Right lobe of liver (tissue), 4 donors: ENCODE measurements at regions not wholly inside any gene's neighbourhood (a gene's known extent, or its start where the extent isn't known, plus 50 kb on each side); places are given as distances from the start of the nearest gene placed in this dataset.

Source experiments
- CTCF ChIP-seq, 4 donors: fragments of 200-600 bp in 3 of 4; fragments of 450-650 bp in 1 of 4; IDR thresholded peaks; one replicate each; pipeline versions ENCODE4 v1.5.1 to v1.8.0; 2016 to 2022; ENCODE audit warnings: antibody characterized with exemption in 4 of 4, mild to moderate bottlenecking in 2 of 4
- POLR2A ChIP-seq: fragments of 450-650 bp; IDR thresholded peaks from one replicate; pipeline ENCODE4 v1.6.1; 2017; ENCODE audit warnings: antibody characterized with exemption, mild to moderate bottlenecking
- donor health status: DM: no; HTN: no; CAD: no.
- donor health status: DM: no; HTN: no; CAD: no.
- donor health status: DM: no; HTN: yes; CAD: no.

GRCh38 chr2:216312441-216312840 is 59.8 kb downstream of the MARCHF4 start:
- TF ChIP-seq POLR2A (no peak), CTCF (IDR thresholded peaks at IDR 0.05) (no peak)
